RKO (cell line): ENCODE measurements at regions not wholly inside any gene's neighbourhood (a gene's known extent, or its start where the extent isn't known, plus 50 kb on each side); places are given as distances from the start of the nearest gene placed in this dataset.

ENCODE experiments used
- DNase-seq: peaks from one replicate; pipeline ENCODE4 v3.0.0-alpha.2; 2016; ENCODE audit warnings: low spot score

DNA sequence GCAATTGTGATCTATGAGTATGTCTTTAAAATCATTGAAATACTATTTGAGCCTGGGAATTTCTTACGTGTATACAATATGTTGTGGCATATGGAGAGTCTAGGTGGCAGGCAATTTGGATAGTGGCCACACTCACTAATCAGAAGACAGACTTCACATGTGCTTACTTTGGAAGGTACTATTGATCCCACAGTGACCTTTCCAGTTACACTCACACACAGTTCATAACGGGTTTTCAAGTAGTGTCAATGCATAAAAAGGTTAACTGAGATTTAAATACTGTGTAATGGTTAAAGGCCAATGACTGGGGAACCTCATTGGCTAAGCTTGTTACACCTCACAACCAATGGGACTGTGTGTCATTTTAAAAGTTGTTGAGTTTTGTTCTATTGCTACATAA lies 783.2 kb downstream of the RPA4 start:
- DNase-seq = no peak

DNA sequence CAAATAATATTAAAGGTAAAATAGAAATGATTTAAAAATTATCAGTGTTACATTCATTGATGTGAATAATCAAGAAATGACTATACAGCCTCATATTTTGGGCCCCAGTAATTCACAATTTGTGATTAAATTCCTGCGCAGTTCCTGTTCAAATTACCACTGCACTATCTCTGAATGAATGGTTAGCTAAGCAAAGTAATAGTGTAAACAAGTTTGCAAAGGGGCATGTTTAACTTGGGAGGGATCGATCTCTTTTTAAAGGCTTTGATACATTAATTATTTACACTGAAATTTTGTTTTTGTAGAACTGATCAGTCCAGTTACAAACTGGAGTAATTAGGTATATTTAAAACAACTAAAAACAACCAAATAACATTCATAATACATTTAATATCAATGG lies 784.4 kb downstream of the RPA4 start:
- DNase-seq = no peak

DNA sequence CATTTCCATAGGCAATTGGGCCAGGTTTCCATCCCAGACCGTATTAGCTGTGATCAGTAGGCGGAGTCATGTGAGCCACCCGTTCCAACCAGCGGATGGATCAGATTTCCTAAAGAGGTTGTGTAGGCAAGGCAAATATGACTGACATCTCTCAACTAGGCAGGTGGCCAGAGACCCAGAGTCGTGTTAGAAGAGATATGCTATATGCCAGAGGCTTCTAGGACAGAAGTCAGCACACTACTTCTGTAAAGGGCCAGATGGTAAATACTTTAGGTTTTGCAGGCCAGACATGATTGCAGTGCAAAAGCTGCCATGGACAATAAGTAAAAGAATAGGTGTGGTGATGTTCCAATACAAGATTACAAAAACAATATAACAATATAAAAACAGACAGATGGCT lies 788.4 kb downstream of the RPA4 start:
- DNase-seq = no peak

DNA sequence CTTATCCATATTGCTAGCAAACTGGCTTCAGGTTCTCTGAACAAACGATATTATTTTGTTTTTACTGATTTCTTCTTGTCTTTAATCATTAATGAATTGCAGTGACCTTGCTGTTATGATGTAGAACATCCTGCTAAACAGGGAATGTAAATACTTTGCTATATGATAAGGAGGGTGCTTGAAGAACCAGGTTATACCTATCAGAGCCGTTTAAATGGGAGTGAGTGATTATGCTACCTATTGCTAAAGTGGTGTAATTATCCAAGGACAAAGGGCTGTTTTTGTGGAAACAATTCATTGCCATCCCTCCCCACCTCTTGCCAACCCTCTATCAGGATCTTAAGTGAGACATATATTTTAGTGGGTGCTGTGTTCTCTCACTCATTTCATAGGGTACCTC lies 788.9 kb downstream of the RPA4 start:
- no peak for DNase-seq

DNA sequence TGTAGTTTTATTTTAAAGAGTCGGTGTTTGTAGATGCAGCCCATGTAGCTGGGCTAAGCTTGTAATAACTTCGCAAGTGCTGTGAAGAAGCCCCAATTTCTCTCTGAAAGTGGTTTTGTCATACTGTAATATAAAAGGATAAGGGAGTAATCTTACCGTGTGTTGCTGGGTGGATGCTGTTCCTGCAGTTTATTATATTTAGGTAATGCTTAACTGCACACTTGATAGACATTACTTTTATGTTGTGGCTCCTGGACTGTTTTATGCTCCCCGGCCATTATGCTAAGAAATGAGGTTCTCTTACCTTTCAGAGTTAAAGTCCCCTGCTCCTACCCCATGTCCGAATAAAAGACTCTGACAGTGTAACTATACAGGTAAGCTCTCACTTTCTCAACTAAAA lies 789.4 kb downstream of the RPA4 start:
- no peak for DNase-seq

DNA sequence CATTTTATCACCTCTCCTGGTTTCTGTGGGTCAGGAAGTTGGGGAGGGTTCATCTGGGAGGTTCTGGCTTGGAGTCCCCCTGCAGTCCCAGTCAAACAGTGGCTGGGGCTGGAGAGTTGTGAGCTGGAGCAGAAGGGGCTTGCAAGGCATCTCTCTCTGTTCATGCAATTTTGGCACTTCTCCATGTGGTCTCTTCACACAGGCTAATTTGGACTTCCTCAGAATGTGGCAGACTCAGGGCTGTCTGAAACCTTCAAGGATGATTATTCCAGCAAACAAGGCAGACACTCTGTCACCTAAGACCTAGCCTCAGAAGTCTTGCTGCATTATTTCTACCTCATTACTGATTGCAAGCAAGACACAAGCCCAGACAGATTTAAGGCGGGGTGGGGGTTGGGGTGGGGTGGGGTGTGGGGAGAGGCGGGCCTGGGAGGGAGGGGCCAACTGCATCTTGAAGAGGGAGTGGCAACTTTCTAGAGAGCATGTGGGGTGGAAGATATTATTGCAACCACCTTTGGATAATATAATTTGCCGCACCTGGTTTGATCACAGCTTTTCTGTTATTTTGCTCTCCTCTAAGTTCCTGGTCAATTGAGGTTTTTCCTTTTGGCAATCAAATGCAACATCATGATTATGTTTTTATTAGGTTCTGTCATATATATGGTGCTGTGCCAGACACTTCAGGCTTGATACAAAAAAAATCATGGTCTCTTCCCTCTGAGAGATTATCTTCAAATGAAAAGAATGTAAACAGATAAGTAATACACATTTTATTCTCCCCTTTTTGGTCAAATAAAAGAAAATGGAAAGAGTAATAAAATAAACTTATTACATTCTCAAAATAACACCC lies 799.5 kb downstream of the RPA4 start:
- no peak for DNase-seq

DNA sequence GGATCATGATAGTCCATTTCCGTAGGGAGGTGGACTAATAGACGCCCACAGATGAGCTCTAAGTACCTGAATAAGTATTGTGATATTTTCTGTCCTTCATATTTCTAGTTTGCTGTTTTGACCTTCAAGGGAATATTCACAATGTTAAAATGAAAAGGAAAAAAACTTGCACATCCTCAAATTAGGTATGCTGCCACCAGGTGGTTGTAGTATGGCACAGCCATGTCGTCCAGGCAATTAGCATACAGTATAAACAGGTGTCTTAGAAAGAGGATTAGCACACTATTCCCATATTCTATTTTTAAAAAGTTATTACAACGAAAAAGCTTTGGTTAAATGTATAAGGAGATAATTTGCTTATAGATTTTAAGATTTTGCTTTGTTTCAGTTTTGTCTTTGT lies 802.0 kb downstream of the RPA4 start:
- peak; percentile 50 for DNase-seq

DNA sequence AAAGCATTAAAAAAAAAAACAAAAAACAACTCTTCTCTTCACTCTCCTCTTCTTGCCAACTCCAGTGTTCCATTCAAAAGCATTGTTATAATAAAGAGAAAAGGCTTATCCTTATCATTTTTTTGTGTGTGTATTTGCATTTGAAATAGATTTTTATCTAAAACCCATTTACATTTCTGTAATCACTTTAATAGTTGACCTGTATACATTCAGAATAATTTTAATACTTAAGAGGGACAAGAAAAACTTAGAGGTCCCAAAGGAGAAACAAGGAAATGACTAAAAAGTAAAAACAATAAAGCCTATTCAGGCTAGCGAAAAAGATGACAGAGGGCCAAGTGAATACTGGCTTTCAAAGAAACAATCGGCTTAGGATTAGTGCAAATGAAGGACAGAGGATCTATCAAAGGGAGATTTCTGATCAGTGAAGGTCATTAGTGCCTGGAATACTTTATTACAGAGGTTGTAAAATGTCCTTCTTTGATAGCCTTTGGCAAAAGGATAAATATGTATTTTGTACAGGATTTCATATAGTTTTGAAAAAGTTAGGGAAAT lies 808.3 kb downstream of the RPA4 start:
- no peak for DNase-seq

DNA sequence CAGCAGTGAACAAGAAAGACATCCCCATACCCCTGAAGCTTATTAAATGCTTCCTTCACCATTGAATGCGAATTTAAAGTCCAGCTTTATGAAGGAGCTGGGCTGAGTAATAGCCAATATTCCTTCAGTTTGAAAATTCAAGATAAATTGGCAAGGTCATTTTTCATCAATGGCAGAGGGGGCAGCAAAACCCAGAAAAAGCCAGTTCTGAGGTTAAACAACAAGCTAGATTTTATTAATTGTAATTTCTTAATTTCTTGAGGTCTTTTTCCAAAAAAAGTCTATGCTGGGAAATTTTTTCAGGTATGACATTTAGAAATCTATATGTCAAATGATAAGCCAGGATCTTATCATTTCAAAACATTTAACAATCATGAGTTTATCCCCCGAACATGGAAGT lies 808.9 kb downstream of the RPA4 start:
- no peak for DNase-seq

DNA sequence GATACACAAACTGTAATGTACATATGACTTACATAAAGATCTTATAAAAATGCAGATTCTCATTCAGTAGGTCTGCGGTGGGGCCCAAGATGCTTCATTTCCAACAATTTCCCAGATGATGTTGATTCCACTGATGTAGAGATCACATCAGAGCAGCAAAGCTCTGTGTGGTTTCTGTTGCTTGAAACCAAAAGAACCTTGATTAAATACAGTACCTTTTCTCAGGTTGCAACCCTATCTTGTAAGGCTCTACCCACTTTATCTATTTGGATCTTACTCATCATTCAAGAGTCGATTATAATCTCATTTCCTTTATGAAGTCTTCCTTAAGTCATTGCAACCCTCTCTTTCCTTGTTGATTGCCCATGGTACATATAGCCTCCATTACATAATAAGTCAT lies 816.8 kb downstream of the RPA4 start:
- DNase-seq = no peak

DNA sequence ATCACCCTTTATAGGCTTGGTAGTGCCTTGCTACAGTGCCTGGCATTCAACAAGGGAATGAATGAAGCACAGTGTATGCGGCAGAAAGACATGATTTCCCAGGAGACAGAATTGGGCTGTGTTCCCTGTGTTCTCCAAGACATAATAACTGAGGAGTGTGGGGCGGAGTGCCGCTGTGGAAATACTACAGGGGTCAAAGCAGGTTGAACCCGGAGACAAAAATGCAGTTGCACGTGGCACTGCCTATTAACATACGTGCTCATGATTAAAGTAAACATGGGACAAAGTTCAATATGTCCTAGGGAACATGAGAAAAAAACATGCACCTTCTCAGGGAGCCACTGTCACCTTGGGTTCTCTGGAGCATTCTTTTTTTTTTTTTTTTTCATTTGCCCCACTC lies 820.8 kb downstream of the RPA4 start:
- no peak for DNase-seq

DNA sequence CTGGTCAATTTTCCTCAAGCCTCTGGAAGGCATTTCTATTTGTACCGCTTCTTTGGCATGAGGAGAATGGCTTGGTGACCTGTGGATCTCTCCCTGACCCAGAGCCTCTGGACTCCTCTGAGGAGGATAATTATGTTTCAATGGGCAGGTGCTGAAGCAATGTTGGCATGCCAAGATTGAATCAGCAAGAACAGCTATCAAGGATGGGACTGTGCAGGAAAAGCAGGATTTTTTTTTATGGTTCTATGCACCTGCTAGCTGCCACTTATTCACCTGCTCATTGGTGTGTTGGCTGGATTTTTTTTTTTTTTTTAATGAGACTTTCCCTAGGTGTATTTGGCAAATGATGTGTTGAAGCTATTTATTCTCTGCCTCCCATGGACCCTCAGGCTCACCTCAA lies 821.2 kb downstream of the RPA4 start:
- DNase-seq = no peak

DNA sequence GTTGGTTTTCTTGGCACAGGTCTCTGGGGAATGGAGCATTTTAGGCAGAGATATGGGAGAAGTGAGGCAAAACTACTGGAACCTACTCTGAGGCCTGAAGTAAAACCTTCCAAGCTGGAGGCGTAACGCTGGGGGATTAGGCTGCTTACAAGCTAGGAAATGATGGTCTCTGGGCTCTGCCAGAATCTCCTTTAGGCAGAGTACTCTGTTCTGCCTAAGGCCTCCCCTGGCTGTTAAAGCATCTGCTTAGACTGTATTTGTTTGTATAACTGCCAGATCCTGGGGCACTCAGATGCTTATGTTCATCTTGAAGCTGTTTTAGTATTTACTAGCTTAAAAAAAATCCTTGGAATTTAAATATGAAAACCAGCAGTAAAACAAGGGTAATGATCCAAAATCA lies 822.2 kb downstream of the RPA4 start:
- DNase-seq = no peak

DNA sequence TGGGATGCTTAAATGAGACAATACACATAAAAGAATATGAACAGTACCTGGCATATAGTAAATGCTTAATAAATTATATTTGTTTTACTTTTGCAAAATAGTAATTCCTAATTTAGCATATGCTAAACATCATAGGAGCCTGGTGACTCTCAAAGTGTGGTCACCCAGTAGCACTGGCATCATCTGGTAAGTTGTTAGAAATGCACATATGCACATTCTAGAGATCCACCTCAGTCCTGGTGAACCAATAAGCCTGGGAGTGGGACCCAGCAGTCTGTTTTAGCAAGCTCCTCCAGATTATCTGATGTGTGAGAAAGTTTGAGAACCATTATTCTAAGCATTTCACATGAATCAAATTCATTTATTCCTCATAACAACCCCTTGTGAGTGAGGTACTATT lies 830.4 kb downstream of the RPA4 start:
- no peak for DNase-seq

DNA sequence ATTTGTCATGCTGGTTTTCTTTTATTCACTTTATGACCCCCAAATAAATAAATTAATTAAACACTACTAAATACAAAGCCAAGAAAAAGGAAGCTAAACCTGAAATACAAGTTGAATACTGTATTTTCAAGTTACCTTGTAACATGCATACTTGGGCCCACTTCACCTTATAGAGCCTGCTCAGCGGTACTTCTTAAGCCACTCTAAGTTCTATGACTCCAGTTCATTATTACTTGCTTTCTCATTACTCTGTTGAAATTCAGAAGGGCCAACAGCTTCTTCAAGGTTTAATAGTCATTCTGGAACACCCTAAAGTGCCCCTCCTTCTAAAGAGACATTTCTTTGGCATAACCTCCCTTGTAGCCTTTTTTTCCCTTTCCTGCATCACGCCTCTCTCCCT lies 844.5 kb downstream of the RPA4 start:
- DNase-seq = no peak

DNA sequence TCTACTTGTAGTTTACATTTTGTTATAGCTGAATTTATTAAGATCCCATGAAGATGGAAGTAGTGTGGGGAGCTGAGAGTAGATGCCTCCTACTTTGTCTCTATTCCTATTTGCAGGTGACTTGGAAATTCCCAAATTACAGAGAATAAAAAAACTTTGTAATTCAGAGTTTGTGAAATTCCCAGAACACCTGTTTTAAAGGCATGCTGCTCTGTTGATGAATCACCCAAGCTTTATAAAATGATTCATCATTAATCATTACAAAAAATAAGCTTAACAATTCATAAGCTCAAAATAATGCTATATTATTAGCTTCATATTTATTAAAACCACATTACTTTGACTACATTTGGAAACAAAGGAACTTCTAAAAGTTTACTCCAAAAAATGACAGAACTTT lies 856.3 kb downstream of the RPA4 start:
- DNase-seq = peak; percentile 12

DNA sequence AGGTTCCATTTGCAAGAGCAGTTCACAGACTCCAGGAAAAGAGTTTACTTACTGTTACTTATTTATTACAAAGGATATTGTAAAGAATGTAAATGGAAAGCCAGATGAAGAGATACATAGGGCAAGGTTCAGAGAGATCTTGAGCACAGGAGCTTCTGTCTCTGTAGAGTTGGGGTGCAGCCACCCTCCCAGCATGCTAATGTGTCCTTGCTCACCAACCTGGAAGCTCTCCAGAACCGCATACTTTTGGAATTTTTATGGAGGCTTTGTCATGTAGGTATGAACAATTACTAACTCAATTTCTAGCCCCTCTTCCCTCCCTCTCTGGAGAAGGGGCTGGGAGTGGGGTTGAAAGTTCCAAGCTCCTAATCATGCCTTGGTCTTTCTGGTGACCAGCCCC lies 857.2 kb downstream of the RPA4 start:
- DNase-seq = no peak

DNA sequence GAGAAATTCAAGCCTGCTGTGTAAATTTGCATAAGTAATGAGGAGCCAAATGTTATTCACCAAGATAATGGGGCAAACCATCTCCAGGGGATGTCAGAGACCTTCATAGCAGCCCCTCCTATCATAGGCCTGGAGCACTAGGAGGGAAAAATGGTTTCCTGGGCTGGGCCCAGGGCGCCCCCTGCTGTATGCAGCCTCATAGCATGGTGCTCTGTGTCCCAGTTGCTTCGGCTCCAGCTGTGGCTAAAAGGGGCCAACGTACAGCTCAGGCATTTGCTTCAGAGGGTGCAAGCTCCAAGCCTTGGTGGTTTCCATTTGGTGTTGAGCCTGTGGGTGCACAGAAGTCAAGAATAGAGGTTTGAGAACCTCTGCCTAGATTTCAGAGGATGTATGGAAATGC lies 859.3 kb downstream of the RPA4 start:
- no peak for DNase-seq

DNA sequence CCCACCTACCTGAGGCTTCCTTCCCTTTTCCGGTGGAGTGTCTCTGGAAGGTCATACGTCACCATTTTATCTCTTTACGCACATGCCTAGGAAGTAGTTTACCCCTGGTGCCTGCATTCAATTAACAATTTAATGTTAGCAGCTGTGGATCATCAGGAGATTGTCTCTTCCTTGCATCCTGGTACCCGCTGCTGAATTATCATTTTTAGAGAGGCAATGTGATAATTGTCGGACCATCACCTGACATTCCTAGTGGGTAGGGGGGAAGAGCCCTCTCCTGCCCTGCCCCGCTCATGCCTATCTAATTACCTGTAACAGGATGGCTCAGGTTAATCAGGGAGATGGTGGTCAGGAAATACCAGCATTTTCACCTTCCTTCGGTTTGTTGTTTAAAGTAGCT lies 863.6 kb downstream of the RPA4 start:
- no peak for DNase-seq

DNA sequence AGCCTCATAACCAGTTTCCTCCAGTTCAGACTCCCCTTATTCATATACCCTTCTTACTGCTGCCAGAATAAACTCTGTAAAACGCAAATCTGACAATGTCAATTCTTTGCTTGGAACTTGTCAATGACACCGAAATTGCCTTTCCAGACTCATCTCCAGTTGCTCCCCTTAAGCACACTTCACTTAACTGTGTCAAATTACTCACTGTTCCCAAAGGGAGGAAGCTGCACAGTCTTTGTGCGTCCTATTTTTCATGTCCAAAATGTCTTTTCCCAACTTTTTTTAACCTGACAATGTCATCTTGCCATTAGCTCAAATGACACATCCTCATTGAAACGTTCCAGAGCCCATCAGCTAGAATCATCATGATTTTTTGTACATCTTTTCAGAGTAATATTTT lies 867.3 kb downstream of the RPA4 start:
- DNase-seq = no peak

DNA sequence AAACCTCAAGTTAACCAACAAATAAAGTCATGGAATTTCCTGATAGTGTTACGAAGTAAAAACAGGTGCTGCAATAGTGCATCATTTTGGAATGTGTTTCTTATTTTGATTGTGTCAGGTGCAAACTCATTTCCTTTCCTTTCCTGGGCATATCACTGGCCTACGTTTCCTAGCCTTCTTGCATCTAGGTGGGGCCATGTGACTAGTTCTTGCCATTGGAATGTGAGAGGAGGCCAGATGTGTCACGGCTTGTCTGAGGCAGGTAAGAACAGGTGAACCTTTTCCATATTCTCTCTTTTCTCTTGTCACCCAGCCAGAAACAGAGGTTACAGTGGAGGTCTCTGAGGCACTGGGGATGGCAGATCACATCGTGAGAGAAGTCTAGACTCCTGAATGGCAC lies 868.0 kb downstream of the RPA4 start:
- no peak for DNase-seq

DNA sequence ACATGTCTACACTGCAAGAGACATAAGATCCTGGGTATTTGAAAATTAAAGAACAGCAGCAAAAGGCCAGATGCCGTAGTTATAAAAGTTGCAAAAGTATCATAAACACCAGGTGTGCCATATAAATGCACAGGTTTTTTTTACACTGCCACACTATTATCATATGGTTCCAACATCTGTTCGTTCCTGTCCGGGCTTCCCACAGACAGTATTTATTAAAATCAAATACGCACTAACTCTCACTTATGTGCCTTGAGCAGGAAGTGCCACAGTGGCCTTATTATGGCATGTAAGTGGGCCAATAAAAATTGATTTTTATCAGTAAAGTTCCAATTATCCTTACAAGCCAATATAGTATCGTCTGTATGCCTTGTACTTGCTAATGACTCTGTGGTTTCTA lies 873.2 kb downstream of the RPA4 start:
- no peak for DNase-seq

DNA sequence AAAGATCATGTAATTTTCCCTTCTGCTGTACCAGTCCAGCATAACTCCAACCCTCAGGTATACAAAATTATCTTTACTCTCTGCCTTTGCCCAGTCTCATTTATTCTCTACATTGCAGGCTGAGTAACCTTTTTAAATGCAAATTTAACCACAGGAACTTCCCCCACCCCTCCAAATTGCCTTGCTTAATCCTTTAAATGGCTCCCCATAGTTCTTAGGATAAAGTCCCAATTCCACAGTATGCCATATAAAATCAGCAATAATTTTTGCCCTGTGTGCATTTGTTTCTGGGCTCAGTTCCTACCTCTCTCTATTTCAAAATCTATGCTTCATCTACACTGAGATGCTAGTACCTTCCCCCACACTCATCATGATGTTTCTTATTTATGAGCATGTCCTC lies 879.7 kb downstream of the RPA4 start:
- DNase-seq = no peak

DNA sequence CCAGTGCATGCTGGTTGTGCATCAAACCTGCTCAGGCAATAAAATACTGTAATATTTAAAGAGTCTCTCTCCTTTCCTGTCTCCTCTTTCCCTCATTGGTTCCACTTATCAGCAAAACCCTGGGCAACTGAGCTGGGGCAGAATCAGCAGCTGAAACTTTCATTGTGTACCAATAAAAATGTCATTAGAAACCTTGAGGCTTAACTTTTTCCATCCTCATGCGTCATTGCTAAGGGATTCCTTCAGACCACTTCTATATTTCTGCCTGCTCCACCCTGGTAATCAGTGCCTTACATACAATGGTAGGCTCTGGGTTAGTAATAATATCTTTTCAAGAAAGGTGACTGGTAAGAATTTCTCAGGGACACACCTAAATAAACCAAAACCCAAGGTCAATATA lies 880.3 kb downstream of the RPA4 start:
- DNase-seq = no peak
